ENCODE measurements at regions not wholly inside any gene's neighbourhood (a gene's known extent, or its start where the extent isn't known, plus 50 kb on each side); places are given as distances from the start of the nearest gene placed in this dataset.

GRCh38 chr12:70044167-70044566, 199.1 kb upstream of the CNOT2 start:
- Histone ChIP-seq H4K20me1 (no peaks in the 10 kb centered on the region), H3K4me1 (no peaks in the 10 kb centered on the region), H3K27ac (no peak overlapping the region), H3K36me3 (no peaks in the 10 kb centered on the region), H3K27me3 (no peaks in the 10 kb centered on the region), H3K4me3 (no peak overlapping the region), H3K9me3 (no peaks in the 10 kb centered on the region), H3K4me2 (no peak overlapping the region), H3K9ac (no peak overlapping the region)
- no peak for TF ChIP-seq Cebpa-rat (IDR thresholded peaks at IDR 0.05)

- no peaks in the 10 kb centered on the region for H3K9me3 ChIP-seq
- no peak overlapping the region for H3K27ac ChIP-seq
- H3K27me3 ChIP-seq = no peaks in the 10 kb centered on the region
- H3K4me3 ChIP-seq = no peak overlapping the region
- TF ChIP-seq Cebpa-rat (IDR thresholded peaks at IDR 0.05) = no peak
- no peak overlapping the region for H3K9ac ChIP-seq
- no peak overlapping the region for H3K4me2 ChIP-seq
- no peaks in the 10 kb centered on the region for H3K36me3 ChIP-seq
- no peaks in the 10 kb centered on the region for H4K20me1 ChIP-seq
- H3K4me1 ChIP-seq = no peaks in the 10 kb centered on the region
Measured at GRCh38 chr12:70045036-70045435, 198.2 kb upstream of the CNOT2 start.

- Histone ChIP-seq H4K20me1 (no peaks in the 10 kb centered on the region), H3K9me3 (no peaks in the 10 kb centered on the region), H3K4me1 (no peaks in the 10 kb centered on the region), H3K4me3 (no peak overlapping the region), H3K4me2 (no peak overlapping the region), H3K36me3 (no peaks in the 10 kb centered on the region), H3K9ac (no peak overlapping the region), H3K27me3 (no peaks in the 10 kb centered on the region), H3K27ac (no peak overlapping the region)
- TF ChIP-seq Cebpa-rat (IDR thresholded peaks at IDR 0.05) = no peak
Measured at GRCh38 chr12:70045514-70045913, 197.7 kb upstream of the CNOT2 start.

- Histone ChIP-seq H4K20me1 (no peaks in the 10 kb centered on the region), H3K4me1 (no peaks in the 10 kb centered on the region), H3K27me3 (no peaks in the 10 kb centered on the region), H3K36me3 (no peaks in the 10 kb centered on the region), H3K4me3 (no peak overlapping the region), H3K27ac (no peak overlapping the region), H3K4me2 (no peak overlapping the region), H3K9me3 (no peaks in the 10 kb centered on the region), H3K9ac (no peak overlapping the region)
- TF ChIP-seq Cebpa-rat (IDR thresholded peaks at IDR 0.05) = no peak
Measured at GRCh38 chr12:70048521-70049250, 194.5 kb upstream of the CNOT2 start.

- Histone ChIP-seq H3K4me3 (no peak overlapping the region), H3K9me3 (no peaks in the 10 kb centered on the region), H3K36me3 (no peaks in the 10 kb centered on the region), H3K4me2 (no peak overlapping the region), H3K27me3 (no peaks in the 10 kb centered on the region), H3K9ac (no peak overlapping the region), H4K20me1 (no peaks in the 10 kb centered on the region), H3K4me1 (no peaks in the 10 kb centered on the region), H3K27ac (no peak overlapping the region)
- no peak for TF ChIP-seq Cebpa-rat (IDR thresholded peaks at IDR 0.05)
Measured at GRCh38 chr12:70049596-70050360, 193.5 kb upstream of the CNOT2 start.

GRCh38 chr12:70052476-70052875, 190.8 kb upstream of the CNOT2 start:
- Histone ChIP-seq H3K4me2 (no peak overlapping the region), H3K4me1 (no peaks in the 10 kb centered on the region)

GRCh38 chr12:70052931-70053497, 190.2 kb upstream of the CNOT2 start:
- H3K4me2 ChIP-seq = no peak overlapping the region

More at GRCh38 chr12:70052476-70052875, 190.8 kb upstream of the CNOT2 start:
- no peaks in the 10 kb centered on the region for H3K36me3 ChIP-seq
- no peak overlapping the region for H3K9ac ChIP-seq
- no peak for TF ChIP-seq Cebpa-rat (IDR thresholded peaks at IDR 0.05)
- no peaks in the 10 kb centered on the region for H3K9me3 ChIP-seq
- H3K4me3 ChIP-seq = no peak overlapping the region
- no peaks in the 10 kb centered on the region for H4K20me1 ChIP-seq
- H3K27ac ChIP-seq = no peak overlapping the region
- H3K27me3 ChIP-seq = no peaks in the 10 kb centered on the region

GRCh38 chr12:70059373-70059772, 183.9 kb upstream of the CNOT2 start:
- Histone ChIP-seq H3K27ac (no peak overlapping the region), H3K9me3 (no peaks in the 10 kb centered on the region; the same call in 1 of the 2 replicates), H3K27me3 (no peaks in the 10 kb centered on the region), H3K4me2 (no peak overlapping the region), H3K4me3 (no peak overlapping the region), H4K20me1 (no peaks in the 10 kb centered on the region), H3K9ac (no peak overlapping the region), H3K36me3 (no peaks in the 10 kb centered on the region), H3K4me1 (no peaks in the 10 kb centered on the region)
- TF ChIP-seq Cebpa-rat (IDR thresholded peaks at IDR 0.05) = no peak

More at GRCh38 chr12:70052931-70053497, 190.2 kb upstream of the CNOT2 start:
- no peak overlapping the region for H3K9ac ChIP-seq
- H3K27me3 ChIP-seq = no peaks in the 10 kb centered on the region
- no peaks in the 10 kb centered on the region for H3K4me1 ChIP-seq
- TF ChIP-seq Cebpa-rat (IDR thresholded peaks at IDR 0.05) = no peak
- H3K4me3 ChIP-seq = no peak overlapping the region
- H3K27ac ChIP-seq = no peak overlapping the region
- H3K9me3 ChIP-seq = no peaks in the 10 kb centered on the region
- H4K20me1 ChIP-seq = no peaks in the 10 kb centered on the region
- no peaks in the 10 kb centered on the region for H3K36me3 ChIP-seq

GRCh38 chr12:70060634-70061033, 182.6 kb upstream of the CNOT2 start:
- Histone ChIP-seq H3K9me3 (no peaks in the 10 kb centered on the region; the same call in 1 of the 2 replicates), H3K36me3 (no peaks in the 10 kb centered on the region), H3K27me3 (no peaks in the 10 kb centered on the region), H3K9ac (no peak overlapping the region), H3K4me1 (no peaks in the 10 kb centered on the region), H3K4me3 (no peak overlapping the region), H3K27ac (no peak overlapping the region), H3K4me2 (no peak overlapping the region), H4K20me1 (no peaks in the 10 kb centered on the region)
- TF ChIP-seq Cebpa-rat (IDR thresholded peaks at IDR 0.05) = no peak

- no peaks in the 10 kb centered on the region for H4K20me1 ChIP-seq
- H3K4me3 ChIP-seq = no peak overlapping the region
- no peaks in the 10 kb centered on the region for H3K9me3 ChIP-seq
- peaks cover 16% of the 10 kb centered on the region; the same call in 1 of the 2 replicates for H3K4me1 ChIP-seq
- H3K27ac ChIP-seq = no peak overlapping the region
- H3K27me3 ChIP-seq = no peaks in the 10 kb centered on the region
- no peak overlapping the region for H3K9ac ChIP-seq
- H3K4me2 ChIP-seq = no peak overlapping the region
- TF ChIP-seq Cebpa-rat (IDR thresholded peaks at IDR 0.05) = no peak
- no peaks in the 10 kb centered on the region for H3K36me3 ChIP-seq
Measured at GRCh38 chr12:70068743-70069142, 174.5 kb upstream of the CNOT2 start.
